Skeletal muscle cell (primary cell): ENCODE measurements at regions not wholly inside any gene's neighbourhood (a gene's known extent, or its start where the extent isn't known, plus 50 kb on each side); places are given as distances from the start of the nearest gene placed in this dataset.
A peak's percentile ranks its signal among the peaks of the same experiment; 100 is the strongest.

Source experiments
- DNase-seq: peaks from one replicate; pipeline ENCODE4 v3.0.0-alpha.2; 2010; ENCODE audit warnings: low read depth
- H3K4me3 ChIP-seq: 2 replicates; pipeline ENCODE4 v1.5.1; 2011; ENCODE audit warnings: low read depth, mild to moderate bottlenecking, control low read depth, low read length, moderate library complexity

DNA sequence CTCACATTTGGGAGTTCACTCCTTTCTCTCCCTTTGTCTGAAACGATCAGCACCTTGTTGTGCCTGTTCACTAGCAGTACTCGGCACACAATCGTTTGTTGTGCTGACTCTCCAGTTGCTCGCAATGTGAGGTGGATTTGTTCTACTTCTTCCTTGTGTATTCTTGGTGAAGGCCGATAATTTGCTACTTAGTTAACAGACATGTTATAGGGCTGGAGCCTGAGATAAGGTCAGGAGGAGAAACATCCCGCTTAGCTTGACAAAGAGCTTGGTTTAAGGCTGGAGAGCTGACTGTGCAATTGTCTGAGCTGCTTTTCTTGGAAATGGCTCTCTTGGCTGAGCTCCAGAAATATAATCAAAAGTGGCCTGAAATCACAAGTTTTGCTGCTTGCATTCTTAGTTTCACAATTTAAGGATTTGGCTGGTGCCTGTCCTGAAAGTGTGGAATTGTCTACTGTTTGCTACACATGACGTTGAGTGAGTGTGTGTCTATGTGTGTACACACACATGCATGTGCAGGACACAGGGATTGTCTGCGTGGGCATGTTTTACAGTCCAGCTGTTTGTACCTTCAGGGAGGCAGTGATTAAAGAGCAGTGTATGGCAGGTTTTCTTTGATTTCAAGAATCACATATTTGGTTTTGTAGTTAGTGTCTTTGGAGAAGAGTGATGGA is 77.7 kb downstream of the ARF6 start:
- no peak overlapping the region for H3K4me3 ChIP-seq
- peak; percentile 36 for DNase-seq

- H3K4me3 ChIP-seq: no peak overlapping the region
- no peak for DNase-seq
Observed at GRCh38 chr14:49971156-49972130, 78.6 kb downstream of the ARF6 start.

- peak; percentile 26 for DNase-seq
- no peak overlapping the region for H3K4me3 ChIP-seq
Observed at GRCh38 chr14:49972131-49972671, 79.3 kb downstream of the ARF6 start.

DNA sequence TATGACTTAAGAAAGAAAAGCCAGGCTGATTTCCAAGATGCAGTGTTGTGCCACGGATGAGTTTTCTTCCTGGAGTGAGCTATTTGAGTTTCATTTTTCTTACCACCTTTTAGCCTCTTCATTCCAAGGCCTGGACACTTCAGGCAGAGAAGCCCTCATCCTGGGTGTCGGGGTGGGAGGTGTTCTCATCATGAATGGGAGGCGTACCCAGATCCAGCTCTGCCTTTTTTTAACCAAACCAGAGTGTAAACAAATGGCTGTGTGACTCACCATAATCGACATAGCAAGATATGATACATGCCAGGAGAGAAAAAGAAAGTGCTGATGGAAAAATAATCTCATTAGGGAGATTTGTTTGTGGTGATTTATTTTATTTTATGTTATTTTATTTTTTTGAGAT is 79.9 kb downstream of the ARF6 start:
- DNase-seq: peak; percentile 72
- no peak overlapping the region for H3K4me3 ChIP-seq

- DNase-seq: peak; percentile 75
- H3K4me3 ChIP-seq: no peak overlapping the region
Observed at GRCh38 chr14:49975276-49975675, 82.4 kb downstream of the ARF6 start.

- no peak overlapping the region for H3K4me3 ChIP-seq
- DNase-seq: no peak
Observed at GRCh38 chr14:49975799-49976198, 82.9 kb downstream of the ARF6 start.

DNA sequence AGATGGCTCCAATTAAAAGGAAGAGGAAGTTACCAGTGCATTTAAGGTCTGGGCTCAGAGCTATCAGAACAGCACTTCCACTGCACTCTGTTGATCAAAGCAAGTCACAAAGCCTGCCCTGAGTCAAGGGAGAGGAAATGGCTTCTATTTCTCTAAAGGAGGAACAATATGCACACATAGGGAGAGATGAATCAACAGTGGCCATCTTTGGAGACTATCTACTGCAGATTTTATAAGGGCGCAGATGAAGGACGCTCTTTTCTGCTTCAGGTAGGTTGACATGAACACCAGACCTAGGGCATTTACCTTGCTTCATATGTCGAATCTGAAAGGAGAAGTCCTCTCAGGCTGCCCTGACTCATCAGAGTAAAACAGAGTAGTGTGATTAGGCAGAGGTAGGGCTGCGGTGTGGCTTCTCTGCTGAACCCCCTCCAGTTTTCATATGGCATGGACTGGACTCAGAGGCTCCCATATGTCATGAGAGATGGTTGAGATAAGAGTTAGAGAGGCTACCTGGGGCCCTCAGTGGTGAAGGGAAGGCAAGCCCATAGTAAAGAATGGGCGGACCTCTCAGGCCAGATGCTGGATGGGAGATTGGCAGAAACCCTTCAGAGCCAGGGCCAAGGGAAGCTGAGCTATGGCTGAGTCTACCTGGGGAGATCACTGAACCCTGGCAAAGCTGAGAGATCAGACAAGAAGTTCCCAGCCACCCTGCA is 84.4 kb downstream of the ARF6 start:
- H3K4me3 ChIP-seq: no peak overlapping the region
- DNase-seq: no peak

GRCh38 chr14:49980027-49980426 is 87.1 kb downstream of the ARF6 start:
- H3K4me3 ChIP-seq: no peak overlapping the region
- DNase-seq: no peak

- DNase-seq: no peak
- H3K4me3 ChIP-seq: no peak overlapping the region
Observed at GRCh38 chr14:49982082-49982481, 89.2 kb downstream of the ARF6 start.

- H3K4me3 ChIP-seq: peak overlapping the region; percentile 12
- peak; percentile 75 for DNase-seq
Observed at GRCh38 chr14:49982501-49982951, 89.6 kb downstream of the ARF6 start.

- no peak for DNase-seq
Observed at GRCh38 chr14:49984424-49984823, 91.5 kb downstream of the ARF6 start.

DNA sequence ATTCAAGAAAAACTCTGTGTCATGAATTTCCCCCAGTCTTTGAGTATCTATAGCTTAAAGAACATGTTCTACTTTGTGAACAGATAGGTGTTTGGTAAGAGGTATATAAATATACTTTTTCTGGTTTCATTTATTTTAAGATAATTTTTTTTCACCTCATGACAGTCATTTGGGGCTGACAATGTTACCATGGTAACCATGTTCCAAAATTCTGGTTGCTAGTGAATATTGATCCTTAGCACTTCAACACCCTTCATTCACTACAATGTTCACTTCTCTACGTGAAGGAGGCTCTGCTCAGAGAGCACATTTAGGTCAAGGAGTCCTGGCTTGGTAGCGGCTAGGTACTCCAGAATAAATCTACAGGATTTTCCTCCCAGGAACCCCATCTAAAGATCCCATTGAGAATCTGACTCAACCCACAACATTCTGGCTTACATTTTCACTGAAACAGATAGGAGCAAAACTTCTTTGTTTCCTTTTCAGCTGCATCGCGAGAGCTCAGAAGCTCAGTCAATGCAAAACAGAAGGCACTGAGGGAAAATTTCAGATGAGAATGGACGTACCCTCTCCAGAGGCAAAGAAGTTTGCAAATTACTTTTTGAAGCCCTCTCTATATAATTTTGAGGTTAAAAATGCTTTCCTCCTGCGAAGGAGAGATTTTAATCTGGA is 93.6 kb downstream of the ARF6 start:
- H3K4me3 ChIP-seq: no peak overlapping the region
- DNase-seq: no peak

More at GRCh38 chr14:49984424-49984823, 91.5 kb downstream of the ARF6 start:
- no peak overlapping the region for H3K4me3 ChIP-seq

DNA sequence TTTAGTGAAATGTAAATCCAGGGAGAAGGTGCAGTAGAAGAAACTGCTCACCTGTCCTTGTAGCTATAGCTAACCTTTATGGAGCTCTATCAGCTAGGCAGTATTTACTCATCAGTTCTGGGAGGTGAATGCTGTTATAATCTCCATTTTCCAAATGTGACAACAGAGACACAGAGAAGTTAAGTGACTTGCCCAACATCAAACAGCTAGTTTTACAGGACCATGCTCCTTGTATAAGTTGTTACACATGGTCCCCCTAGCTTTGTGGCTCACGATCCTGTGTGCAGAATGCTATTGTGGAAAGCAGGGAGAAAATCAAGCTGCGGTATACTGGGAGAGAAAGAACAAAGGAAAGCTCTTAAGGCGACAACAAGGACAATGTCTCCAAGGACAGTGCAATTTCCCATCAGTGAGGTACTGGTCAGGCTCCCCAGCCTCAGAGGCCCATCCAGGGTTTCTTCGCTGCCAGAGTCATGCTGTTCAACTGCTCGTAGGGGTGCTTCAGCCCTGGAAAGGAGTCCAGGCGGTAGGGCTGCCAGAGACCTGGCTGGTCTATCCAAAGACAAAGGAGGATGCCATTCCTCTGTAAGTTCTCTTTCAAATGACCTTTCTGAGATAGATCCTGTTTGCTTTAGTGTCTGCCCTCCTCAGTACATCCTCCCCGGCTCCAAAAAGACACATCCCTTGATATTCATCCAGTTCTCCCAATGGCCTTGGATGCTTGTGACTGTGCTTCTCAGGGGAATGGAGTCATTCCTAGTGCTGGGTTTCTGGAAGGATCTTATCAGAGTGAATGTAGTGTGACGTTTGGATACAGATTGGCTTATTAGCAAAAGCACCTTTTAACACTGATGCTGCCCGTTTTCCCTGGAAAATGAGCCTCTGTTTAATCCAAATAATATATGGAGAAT is 95.5 kb downstream of the ARF6 start:
- no peak overlapping the region for H3K4me3 ChIP-seq
- no peak for DNase-seq

DNA sequence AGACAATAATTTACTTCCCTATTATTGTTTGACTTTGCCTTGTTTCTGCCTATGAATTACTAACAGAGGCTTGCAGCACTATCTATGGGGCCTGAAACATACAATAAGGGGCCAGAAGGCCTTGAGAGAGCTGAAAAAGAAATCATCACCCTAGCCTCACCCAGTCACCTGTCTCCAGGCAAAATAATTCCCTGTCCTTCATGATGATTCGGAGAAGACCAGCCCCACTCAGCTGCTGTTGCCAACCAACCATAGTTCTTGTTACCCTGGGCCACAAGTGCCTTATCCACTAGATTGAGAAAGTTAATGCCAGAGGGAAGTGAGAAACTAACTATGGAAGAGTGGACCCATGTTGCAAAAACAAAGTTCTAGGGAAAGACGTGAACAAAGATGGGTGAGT is 97.1 kb downstream of the ARF6 start:
- no peak overlapping the region for H3K4me3 ChIP-seq
- DNase-seq: no peak

GRCh38 chr14:49991491-49991890 is 98.6 kb downstream of the ARF6 start:
- no peak for DNase-seq

GRCh38 chr14:49992036-49992435 is 99.2 kb downstream of the ARF6 start:
- no peak overlapping the region for H3K4me3 ChIP-seq
- DNase-seq: no peak

More at GRCh38 chr14:49991491-49991890, 98.6 kb downstream of the ARF6 start:
- no peak overlapping the region for H3K4me3 ChIP-seq

DNA sequence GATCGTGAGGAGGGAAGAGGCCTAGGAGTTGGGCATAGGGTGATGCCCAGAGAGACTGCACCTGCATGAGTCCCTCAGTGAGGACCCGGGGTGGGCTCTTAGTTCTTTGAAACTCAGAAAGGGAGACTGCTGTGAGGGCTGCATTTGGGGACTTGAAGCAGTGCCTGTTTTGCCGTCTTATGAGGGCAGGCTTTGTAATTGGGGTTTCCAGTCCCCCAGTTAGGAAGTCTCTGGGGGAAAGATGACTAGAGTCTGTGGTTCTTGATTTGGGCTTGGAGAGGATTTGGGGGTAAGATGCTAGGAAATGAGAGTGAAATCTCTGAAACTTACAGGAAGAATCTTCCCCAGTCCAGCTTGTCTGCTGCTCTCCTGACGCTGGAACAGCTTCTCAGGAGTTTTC is 99.6 kb downstream of the ARF6 start:
- H3K4me3 ChIP-seq: no peak overlapping the region
- DNase-seq: no peak

- peak; percentile 35 for DNase-seq
Observed at GRCh38 chr14:49992901-49993339, 100.0 kb downstream of the ARF6 start.

More at GRCh38 chr14:49992901-49993339, 100.0 kb downstream of the ARF6 start:
- H3K4me3 ChIP-seq: no peak overlapping the region
